Endothelial cell of umbilical vein (primary cell): ENCODE measurements at regions not wholly inside any gene's neighbourhood (a gene's known extent, or its start where the extent isn't known, plus 50 kb on each side); places are given as distances from the start of the nearest gene placed in this dataset.

Experiments used
- BruUV-seq: library from RNA; stranded (reverse); fragments of 400-500 nt; replicated peaks from 2 replicates; lab custom pipeline; 2021; lab: Mats Ljungman, UMichigan
- CTCF ChIA-PET: fragments of 300-600, 350-600 bp; sonication (Branson Sonifier 250); formaldehyde crosslinking; loops from one replicate; lab custom pipeline; 2021; ENCODE audit warnings: antibody characterized with exemption, inconsistent platforms; lab: Charles Lee
- POLR2A ChIA-PET: fragments of 300-600, 350-600 bp; sonication (Branson Sonifier 250); formaldehyde crosslinking; loops from one replicate; lab custom pipeline; 2021; ENCODE audit warnings: antibody characterized with exemption, inconsistent platforms; lab: Charles Lee
- DNase-seq: peaks from one replicate; pipeline ENCODE4 v3.0.0-alpha.2; 2011; ENCODE audit warnings: low read depth, low spot score
- FAIRE-seq: peaks from 2 replicates; lab custom pipeline; 2011; peaks lifted over from hg19 to GRCh38; lab: Jason Lieb, UNC
- H2AFZ ChIP-seq: 2 replicates; pipeline ENCODE4 v1.6.0; 2012; ENCODE audit warnings: low read depth, low read length, control low read depth, inconsistent platforms
- H3K27ac ChIP-seq: 2 replicates; pipeline ENCODE4 v1.5.1; 2011; ENCODE audit warnings: low read depth, mild to moderate bottlenecking, control low read depth, low read length, moderate library complexity; ENCODE audit not compliant: insufficient read depth
- H3K27me3 ChIP-seq, 2 experiments: 2 replicates each; pipeline versions ENCODE4 v1.6.0 to v1.6.1; 2011; ENCODE audit warnings: low read length in 2 of 2, mixed read lengths in 1 of 2; ENCODE audit not compliant: control insufficient read depth in 2 of 2, insufficient read depth in 2 of 2
- H3K36me3 ChIP-seq, 2 experiments: 2 replicates in 1 of 2; 3 replicates in 1 of 2; pipeline ENCODE4 v1.5.1; 2011; ENCODE audit warnings: low read length in 2 of 2, mild to moderate bottlenecking in 1 of 2, moderate library complexity in 1 of 2; ENCODE audit not compliant: control insufficient read depth in 2 of 2, insufficient read depth in 2 of 2; ENCODE audit errors: extremely low read depth in 1 of 2
- H3K4me1 ChIP-seq: 3 replicates; pipeline ENCODE4 v1.5.1; 2011; ENCODE audit warnings: mild to moderate bottlenecking, low read length; ENCODE audit not compliant: control insufficient read depth, insufficient read depth; ENCODE audit errors: extremely low read depth
- H3K4me2 ChIP-seq: 2 replicates; pipeline ENCODE4 v1.6.1; 2011; ENCODE audit warnings: low read length, control low read depth, mixed read lengths; ENCODE audit not compliant: insufficient read depth
- H3K4me3 ChIP-seq, 3 experiments: fragments of 200-600 bp in 1 of 3; sonication (generic), shearing (Covaris generic) in 1 of 3; replicated peaks in 1 of 3; 2 replicates each; pipeline ENCODE4 v1.5.1; 2011 to 2016; ENCODE audit warnings: control low read depth in 3 of 3, low read length in 3 of 3, mild to moderate bottlenecking in 2 of 3, inconsistent platforms in 1 of 3, low read depth in 1 of 3, moderate library complexity in 1 of 3; ENCODE audit not compliant: insufficient read depth in 1 of 3
- H3K79me2 ChIP-seq: 2 replicates; pipeline ENCODE4 v1.6.0; 2012; ENCODE audit warnings: low read length, inconsistent platforms; ENCODE audit not compliant: control insufficient read depth, insufficient read depth
- H3K9ac ChIP-seq: replicated peaks from 2 replicates; pipeline ENCODE3; 2011; ENCODE audit warnings: low read length, control low read depth; ENCODE audit not compliant: insufficient read depth; ENCODE audit errors: extremely low read depth
- H3K9me1 ChIP-seq: replicated peaks from 3 replicates; pipeline ENCODE4 v1.6.0; 2011; ENCODE audit warnings: mild to moderate bottlenecking, low read length; ENCODE audit not compliant: control insufficient read depth, insufficient read depth; ENCODE audit errors: extremely low read depth
- H3K9me3 ChIP-seq: replicated peaks from 2 replicates; pipeline ENCODE4 v1.5.1; 2012; ENCODE audit warnings: low read length, inconsistent platforms; ENCODE audit not compliant: control insufficient read depth, insufficient read depth
- H4K20me1 ChIP-seq: replicated peaks from 2 replicates; pipeline ENCODE3; 2011; ENCODE audit warnings: mild to moderate bottlenecking, low read length; ENCODE audit not compliant: control insufficient read depth, insufficient read depth; ENCODE audit errors: extremely low read depth
- FOS ChIP-seq: IDR thresholded peaks from 2 replicates; pipeline ENCODE4 v1.6.1; 2011; ENCODE audit warnings: mild to moderate bottlenecking, low read length, moderate library complexity, borderline replicate concordance; ENCODE audit not compliant: insufficient read depth
- GATA2 ChIP-seq: IDR thresholded peaks from 2 replicates; pipeline ENCODE4 v1.7.0; 2011; ENCODE audit warnings: low read depth, mild to moderate bottlenecking, moderate library complexity, mixed read lengths, low read length; ENCODE audit not compliant: insufficient read length, insufficient read depth
- MYC ChIP-seq: IDR thresholded peaks from one replicate; pipeline ENCODE4 v1.6.1; 2011; ENCODE audit warnings: mild to moderate bottlenecking, low read depth, low read length
- POLR2A ChIP-seq: IDR thresholded peaks from 2 replicates; pipeline ENCODE4 v1.6.1; 2012; ENCODE audit warnings: low read depth, mild to moderate bottlenecking, control low read depth, low read length
- dilution Hi-C: fragments of 300-500 bp; cut with MboI; formaldehyde crosslinking; loops from one replicate; pipeline ENCODE4 v1.15.0; 2019; ENCODE audit warnings: low sequenced_read_pairs; ENCODE audit not compliant: extremely low pct_ligation_motif_present
- intact Hi-C: fragments of 100-400 bp; cut with micrococcal nuclease; formaldehyde crosslinking; loops from one replicate; pipeline ENCODE4 v1.10.0; 2022

GRCh38 chr9:99385814-99386279, 163.8 kb downstream of the SEC61B start:
- no peak overlapping the region for H3K27ac ChIP-seq
- peaks cover 0 to 2% of the 10 kb centered on the region in 2 experiments for H3K27me3 ChIP-seq
- dilution Hi-C loops (no loop called here), intact Hi-C loops (no loop called here)
- peaks cover 14% of the 10 kb centered on the region for H3K4me1 ChIP-seq
- no peaks in the 10 kb centered on the region for H3K9me3 ChIP-seq
- H3K79me2 ChIP-seq = no peaks in the 10 kb centered on the region
- peak; percentile 10 for TF ChIP-seq FOS
- no peak for TF ChIP-seq POLR2A
- ChIA-PET CTCF (interaction anchor here (0.9 kb wide), 1 partner anchor 10 kb away, joined by 3 read pairs; no protein-coding TSS in a partner anchor), POLR2A (no interaction called here)
- FAIRE-seq (no peak), DNase-seq (no peak)
- no peak overlapping the region for H3K9ac ChIP-seq
- no peak overlapping the region for H2AFZ ChIP-seq
- no TSS peak for BruUV-seq
- H3K4me2 ChIP-seq = no peak overlapping the region
- no peaks in the 10 kb centered on the region for H3K9me1 ChIP-seq
- no peak overlapping the region for H3K4me3 ChIP-seq
- H3K36me3 ChIP-seq = no peaks in the 10 kb centered on the region
- H4K20me1 ChIP-seq = no peaks in the 10 kb centered on the region

DNA sequence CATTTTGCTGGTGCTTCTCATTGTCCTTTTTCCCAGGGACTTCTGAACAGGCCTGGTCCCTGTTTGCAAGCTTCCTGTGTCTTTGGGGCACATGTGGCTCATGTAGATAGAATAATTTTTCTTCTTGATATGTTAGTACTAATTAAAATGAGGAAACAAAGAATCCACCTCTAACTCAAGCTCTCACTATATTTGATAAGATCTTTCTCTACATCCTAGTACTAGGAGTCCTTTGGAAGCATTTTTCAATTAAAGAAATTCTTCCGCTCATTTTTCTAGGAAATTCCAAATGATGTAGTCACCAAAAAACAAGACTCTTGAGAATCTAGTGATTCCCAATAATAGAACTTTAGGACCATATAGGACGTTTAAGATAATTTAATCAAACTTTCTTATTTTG, 165.3 kb downstream of the SEC61B start:
- H3K79me2 ChIP-seq = no peaks in the 10 kb centered on the region
- BruUV-seq = no TSS peak
- H3K9me3 ChIP-seq = no peaks in the 10 kb centered on the region
- H3K27me3 ChIP-seq = no peaks in the 10 kb centered on the region
- no peaks in the 10 kb centered on the region for H4K20me1 ChIP-seq
- peak overlapping the region; percentile 27 for H2AFZ ChIP-seq
- no peaks in the 10 kb centered on the region for H3K36me3 ChIP-seq
- no peak for TF ChIP-seq MYC
- peak; percentile 32 for TF ChIP-seq GATA2
- no peak overlapping the region for H3K9ac ChIP-seq
- H3K4me2 ChIP-seq = peak overlapping the region; percentile 12
- peak; percentile 9 for DNase-seq
- ChIA-PET POLR2A (no interaction called here), CTCF (no interaction called here)
- H3K27ac ChIP-seq = peak overlapping the region; percentile 20
- dilution Hi-C loops = no loop called here
- H3K4me1 ChIP-seq = peaks cover 14% of the 10 kb centered on the region
- H3K9me1 ChIP-seq = no peaks in the 10 kb centered on the region
- intact Hi-C loops = loop anchor here (1.0 kb wide), 1 partner anchor 46 kb away; no protein-coding TSS in a partner anchor
- FAIRE-seq = no peak
- H3K4me3 ChIP-seq = no peak overlapping the region
